Mucosa of rectum (tissue), 2 donors: ENCODE measurements at regions not wholly inside any gene's neighbourhood (a gene's known extent, or its start where the extent isn't known, plus 50 kb on each side); places are given as distances from the start of the nearest gene placed in this dataset.

Source experiments
- H3K27ac ChIP-seq, 2 donors: one replicate each; pipeline ENCODE4 v1.7.0; 2013; ENCODE audit warnings: inconsistent platforms in 2 of 2, low read depth in 2 of 2, low read length in 2 of 2
- H3K27me3 ChIP-seq, 2 donors: one replicate each; pipeline ENCODE4 v1.7.0; 2013; ENCODE audit warnings: low read length in 2 of 2; ENCODE audit not compliant: control insufficient read depth in 2 of 2, insufficient read depth in 2 of 2
- H3K36me3 ChIP-seq, 2 donors: one replicate each; pipeline ENCODE4 v1.7.0; 2013; ENCODE audit warnings: low read length in 2 of 2; ENCODE audit not compliant: control insufficient read depth in 2 of 2, insufficient read depth in 2 of 2
- H3K4me1 ChIP-seq, 2 donors: one replicate each; pipeline ENCODE4 v1.7.0; 2013; ENCODE audit warnings: low read length in 2 of 2, mild to moderate bottlenecking in 1 of 2; ENCODE audit not compliant: control insufficient read depth in 2 of 2, insufficient read depth in 2 of 2
- H3K4me3 ChIP-seq, 2 donors: one replicate each; pipeline ENCODE4 v1.7.0; 2013; ENCODE audit warnings: low read length in 2 of 2
- H3K9ac ChIP-seq, 2 donors: one replicate each; pipeline ENCODE4 v1.7.0; 2013; ENCODE audit warnings: low read length in 2 of 2, low read depth in 1 of 2, mild to moderate bottlenecking in 1 of 2
- H3K9me3 ChIP-seq, 2 donors: one replicate each; pipeline ENCODE4 v1.7.0; 2013; ENCODE audit warnings: low read length in 2 of 2; ENCODE audit not compliant: control insufficient read depth in 2 of 2
- donor health status: healthy.
- donor health status: Normal muscosa, but diverticular disease.

GRCh38 chr12:69091442-69092017 is 147.8 kb upstream of the CPSF6 start:
- H3K4me3 ChIP-seq: no peak overlapping the region
- no peaks in the 10 kb centered on the region for H3K36me3 ChIP-seq
- no peak overlapping the region for H3K9ac ChIP-seq
- H3K27ac ChIP-seq: no peak overlapping the region
- no peaks in the 10 kb centered on the region for H3K4me1 ChIP-seq
- H3K27me3 ChIP-seq: no peaks in the 10 kb centered on the region
- H3K9me3 ChIP-seq: no peaks in the 10 kb centered on the region

GRCh38 chr12:69092137-69092536 is 147.2 kb upstream of the CPSF6 start:
- H3K9me3 ChIP-seq: no peaks in the 10 kb centered on the region
- no peaks in the 10 kb centered on the region for H3K4me1 ChIP-seq
- H3K27me3 ChIP-seq: no peaks in the 10 kb centered on the region
- H3K9ac ChIP-seq: no peak overlapping the region
- no peak overlapping the region for H3K4me3 ChIP-seq
- H3K27ac ChIP-seq: no peak overlapping the region
- H3K36me3 ChIP-seq: no peaks in the 10 kb centered on the region

GRCh38 chr12:69094606-69095216 is 144.7 kb upstream of the CPSF6 start:
- Histone ChIP-seq H3K9me3 (no peaks in the 10 kb centered on the region), H3K4me1 (no peaks in the 10 kb centered on the region), H3K9ac (no peak overlapping the region), H3K27me3 (no peaks in the 10 kb centered on the region), H3K4me3 (no peak overlapping the region), H3K27ac (no peak overlapping the region), H3K36me3 (no peaks in the 10 kb centered on the region)

- H3K4me3 ChIP-seq: no peak overlapping the region
- no peak overlapping the region for H3K9ac ChIP-seq
- no peaks in the 10 kb centered on the region for H3K9me3 ChIP-seq
- no peaks in the 10 kb centered on the region for H3K4me1 ChIP-seq
- H3K36me3 ChIP-seq: no peaks in the 10 kb centered on the region
- H3K27me3 ChIP-seq: no peaks in the 10 kb centered on the region
- H3K27ac ChIP-seq: no peak overlapping the region
Measured at GRCh38 chr12:69095765-69096477, 143.4 kb upstream of the CPSF6 start.

GRCh38 chr12:69096669-69097335 is 142.6 kb upstream of the CPSF6 start:
- no peak overlapping the region for H3K9ac ChIP-seq
- no peak overlapping the region for H3K27ac ChIP-seq
- no peaks in the 10 kb centered on the region for H3K4me1 ChIP-seq
- no peak overlapping the region for H3K4me3 ChIP-seq
- H3K27me3 ChIP-seq: no peaks in the 10 kb centered on the region
- no peaks in the 10 kb centered on the region for H3K36me3 ChIP-seq
- H3K9me3 ChIP-seq: no peaks in the 10 kb centered on the region

GRCh38 chr12:69097619-69098368 is 141.6 kb upstream of the CPSF6 start:
- Histone ChIP-seq H3K27ac (no peak overlapping the region), H3K27me3 (no peaks in the 10 kb centered on the region), H3K4me3 (no peak overlapping the region), H3K4me1 (peaks cover 0 to 3% of the 10 kb centered on the region in 2 donors), H3K9ac (no peak overlapping the region), H3K36me3 (no peaks in the 10 kb centered on the region), H3K9me3 (no peaks in the 10 kb centered on the region)

GRCh38 chr12:69099201-69099837 is 140.1 kb upstream of the CPSF6 start:
- no peaks in the 10 kb centered on the region for H3K9me3 ChIP-seq
- no peak overlapping the region for H3K4me3 ChIP-seq
- H3K36me3 ChIP-seq: no peaks in the 10 kb centered on the region
- H3K27me3 ChIP-seq: no peaks in the 10 kb centered on the region
- no peak overlapping the region for H3K9ac ChIP-seq
- H3K4me1 ChIP-seq: peaks cover 0 to 3% of the 10 kb centered on the region in 2 donors
- no peak overlapping the region for H3K27ac ChIP-seq

GRCh38 chr12:69101505-69101904 is 137.9 kb upstream of the CPSF6 start:
- H3K4me1 ChIP-seq: peaks cover 0 to 3% of the 10 kb centered on the region in 2 donors
- H3K27ac ChIP-seq: no peak overlapping the region
- H3K9me3 ChIP-seq: no peaks in the 10 kb centered on the region
- no peaks in the 10 kb centered on the region for H3K27me3 ChIP-seq
- H3K9ac ChIP-seq: no peak overlapping the region
- no peak overlapping the region for H3K4me3 ChIP-seq
- H3K36me3 ChIP-seq: no peaks in the 10 kb centered on the region

- Histone ChIP-seq H3K4me3 (no peak overlapping the region), H3K36me3 (no peaks in the 10 kb centered on the region), H3K27me3 (no peaks in the 10 kb centered on the region), H3K9ac (no peak overlapping the region), H3K9me3 (no peaks in the 10 kb centered on the region), H3K27ac (no peak overlapping the region), H3K4me1 (peaks cover 0 to 3% of the 10 kb centered on the region in 2 donors)
Measured at GRCh38 chr12:69102856-69103255, 136.5 kb upstream of the CPSF6 start.
